Liver (tissue), 8 donors: ENCODE measurements at regions not wholly inside any gene's neighbourhood (a gene's known extent, or its start where the extent isn't known, plus 50 kb on each side); places are given as distances from the start of the nearest gene placed in this dataset.

Experiments used
- DNase-seq: peaks from one replicate; pipeline ENCODE4 v3.0.0-alpha.2; 2017; ENCODE audit warnings: low spot score
- H3K27ac ChIP-seq, 2 donors: one replicate each; pipeline ENCODE4 v1.7.0; 2013; ENCODE audit warnings: inconsistent platforms in 2 of 2, low read length in 2 of 2, control low read depth in 1 of 2, low read depth in 1 of 2, mild to moderate bottlenecking in 1 of 2
- H3K27me3 ChIP-seq, 4 donors: one replicate each; pipeline versions ENCODE4 v1.6.1 to v1.7.0; 2013; ENCODE audit warnings: low read length in 3 of 4, inconsistent platforms in 1 of 4, mild to moderate bottlenecking in 1 of 4, moderate library complexity in 1 of 4; ENCODE audit not compliant: control insufficient read depth in 4 of 4, insufficient read depth in 4 of 4
- H3K36me3 ChIP-seq, 4 donors: one replicate each; pipeline versions ENCODE4 v1.6.1 to v1.7.0; 2013; ENCODE audit warnings: low read length in 3 of 4, mild to moderate bottlenecking in 3 of 4, low read depth in 1 of 4, moderate library complexity in 1 of 4; ENCODE audit not compliant: control insufficient read depth in 4 of 4, insufficient read depth in 3 of 4
- H3K4me1 ChIP-seq, 4 donors: one replicate each; pipeline versions ENCODE4 v1.6.1 to v1.7.0; 2013; ENCODE audit warnings: low read length in 3 of 4, mild to moderate bottlenecking in 3 of 4, moderate library complexity in 1 of 4; ENCODE audit not compliant: control insufficient read depth in 4 of 4, insufficient read depth in 4 of 4
- H3K4me3 ChIP-seq, 3 donors: one replicate each; pipeline versions ENCODE4 v1.6.1 to v1.7.0; 2013; ENCODE audit warnings: low read length in 3 of 3, control low read depth in 1 of 3, low read depth in 1 of 3, mild to moderate bottlenecking in 1 of 3
- H3K9ac ChIP-seq, 2 donors: one replicate each; pipeline ENCODE4 v1.7.0; 2013; ENCODE audit warnings: low read length in 2 of 2, mild to moderate bottlenecking in 2 of 2, moderate library complexity in 2 of 2, control low read depth in 1 of 2, low read depth in 1 of 2
- H3K9me3 ChIP-seq, 4 donors: one replicate each; pipeline versions ENCODE4 v1.6.1 to v1.7.0; 2013; ENCODE audit warnings: low read length in 3 of 4; ENCODE audit not compliant: control insufficient read depth in 4 of 4
- ATF3 ChIP-seq: IDR thresholded peaks from 2 replicates; pipeline ENCODE4 v1.6.1; 2016; ENCODE audit warnings: antibody characterized with exemption
- EGR1 ChIP-seq, 2 donors: IDR thresholded peaks; 2 replicates each; pipeline ENCODE4 v1.6.1; 2016 to 2018; ENCODE audit warnings: antibody characterized with exemption in 2 of 2, low read depth in 2 of 2
- FOXA1 ChIP-seq: IDR thresholded peaks from 2 replicates; pipeline ENCODE4 v1.6.1; 2016; ENCODE audit warnings: antibody characterized with exemption
- FOXA2 ChIP-seq: IDR thresholded peaks from 2 replicates; pipeline ENCODE4 v1.6.1; 2016; ENCODE audit warnings: antibody characterized with exemption
- GABPA ChIP-seq, 2 donors: IDR thresholded peaks in 1 of 2; conservative IDR thresholded peaks in 1 of 2; 2 replicates each; pipeline ENCODE4 v1.6.1; 2016; ENCODE audit warnings: antibody characterized with exemption in 2 of 2, mild to moderate bottlenecking in 1 of 2, moderate library complexity in 1 of 2
- HNF4A ChIP-seq, 2 donors: conservative IDR thresholded peaks; 2 replicates each; pipeline ENCODE4 v1.6.1; 2016; ENCODE audit warnings: antibody characterized with exemption in 2 of 2, mild to moderate bottlenecking in 2 of 2
- HNF4G ChIP-seq: IDR thresholded peaks from 2 replicates; pipeline ENCODE4 v1.6.1; 2016; ENCODE audit warnings: antibody characterized with exemption
- JUND ChIP-seq, 2 donors: IDR thresholded peaks; 2 replicates each; pipeline ENCODE4 v1.6.1; 2016; ENCODE audit warnings: antibody characterized with exemption in 2 of 2
- RAD21 ChIP-seq, 2 donors: IDR thresholded peaks; 2 replicates each; pipeline ENCODE4 v1.6.1; 2016; ENCODE audit warnings: antibody characterized with exemption in 2 of 2, mild to moderate bottlenecking in 2 of 2
- REST ChIP-seq: IDR thresholded peaks from 2 replicates; pipeline ENCODE4 v1.6.1; 2016; ENCODE audit warnings: antibody characterized with exemption, mild to moderate bottlenecking
- SP1 ChIP-seq: IDR thresholded peaks from 2 replicates; pipeline ENCODE4 v1.6.1; 2018; ENCODE audit warnings: antibody characterized with exemption, mild to moderate bottlenecking
- TAF1 ChIP-seq: conservative IDR thresholded peaks from 2 replicates; pipeline ENCODE4 v1.6.1; 2016; ENCODE audit warnings: antibody characterized with exemption, mild to moderate bottlenecking
- WGBS: extraction: QIAGEN DNeasy Blood & Tissue Kit; methylation state at CpG from one replicate; pipeline ENCODE4 v1.1.7; 2013; 5-methylcytosine and 5-hydroxymethylcytosine counted together
- TF ChIP-seq, protein P1 (sequence below): fragments of 150-350 bp; IDR thresholded peaks from 2 replicates; pipeline ENCODE4 v1.5.1; 2017; ENCODE audit warnings: improper control_type of control experiment, low read depth, low read length; ENCODE audit not compliant: missing input control
- TF ChIP-seq, protein P2 (sequence below): IDR thresholded peaks from 2 replicates; pipeline ENCODE4 v1.6.1; 2016; ENCODE audit warnings: antibody characterized with exemption
- donor health status: healthy.
- donor health status: healthy.
- donor health status: healthy.
- donor health status: healthy.
- donor health status: healthy.

DNA sequence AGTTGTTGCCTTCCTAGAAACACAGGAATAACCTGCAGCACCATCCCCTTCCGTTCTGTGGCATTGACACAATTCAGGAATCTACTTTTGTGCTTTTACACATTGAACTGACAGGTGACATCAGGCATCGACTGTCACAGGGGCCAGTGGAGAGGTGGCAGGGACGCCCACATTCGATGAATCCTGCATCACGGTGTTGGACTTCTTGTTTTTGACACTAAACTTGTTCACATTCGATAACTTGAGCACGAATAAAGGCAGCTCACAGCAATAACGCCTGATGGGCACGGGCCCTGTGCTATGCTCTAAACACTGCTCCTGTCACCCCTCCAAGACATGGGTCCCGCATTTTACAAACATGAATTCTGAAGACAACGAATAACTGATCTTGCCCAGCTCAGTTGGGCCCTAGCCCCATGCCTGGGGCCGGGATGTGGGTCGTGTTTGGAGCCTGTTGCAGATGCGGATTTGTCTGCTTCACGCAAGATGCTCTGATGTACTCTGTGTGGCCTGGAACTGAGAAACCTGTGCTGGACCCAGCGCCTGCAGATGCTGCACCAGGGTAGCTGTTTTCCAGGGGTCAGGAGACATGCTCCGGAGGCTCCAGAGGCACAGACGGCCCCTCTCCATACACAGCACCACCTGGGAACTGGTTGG, 75.7 kb downstream of the TTLL2 start:
- DNase-seq: peak; percentile 24

DNA sequence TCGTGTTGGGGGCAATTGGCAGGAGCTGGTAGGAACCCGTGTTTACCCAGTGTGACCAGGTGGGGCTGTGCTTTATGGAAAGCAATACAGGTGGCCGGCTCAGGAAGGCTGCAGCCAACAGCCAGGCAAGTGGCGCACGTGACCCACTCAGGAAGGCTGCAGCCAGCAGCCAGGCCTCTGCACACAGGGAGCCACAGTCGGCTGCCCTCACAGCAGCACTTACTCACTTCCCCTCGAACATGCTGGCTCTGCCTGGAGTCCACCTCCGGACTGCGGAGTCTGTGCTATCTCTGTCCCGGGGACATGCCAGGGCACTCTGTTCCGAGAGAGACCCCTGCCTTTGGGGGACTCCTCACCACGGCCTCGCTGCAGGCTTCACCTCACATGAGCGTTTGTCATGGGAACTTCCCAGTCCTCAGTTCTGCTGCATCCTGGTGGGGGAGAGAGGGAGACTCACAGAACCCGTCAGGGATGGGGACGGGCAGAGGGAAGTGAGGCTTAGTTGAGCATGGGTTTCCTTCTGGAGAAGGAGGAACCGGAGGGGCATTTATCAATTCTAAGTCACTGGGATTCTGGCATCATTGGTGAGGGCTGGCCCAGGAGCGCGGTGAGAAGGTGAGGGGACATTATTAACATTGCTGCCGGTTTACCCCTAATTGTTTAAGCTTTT, 76.8 kb downstream of the TTLL2 start:
- Histone ChIP-seq H3K9ac (no peak overlapping the region), H3K36me3 (no peaks in the 10 kb centered on the region), H3K27me3 (no peaks in the 10 kb centered on the region), H3K4me1 (peaks cover 12 to 23% (median 18%) of the 10 kb centered on the region in 4 donors), H3K4me3 (no peak overlapping the region), H3K27ac (no peak overlapping the region), H3K9me3 (no peaks in the 10 kb centered on the region)
- 71% methylated on average over 20 of the region's 20 CpGs for WGBS
- TF ChIP-seq RAD21 (IDR thresholded peaks at IDR 0.05) (no peak), HNF4G (no peak), SP1 (no peak), EGR1 (IDR thresholded peaks at IDR 0.05; ENCODE audit: low read depth in 2 of 2) (no peak), GABPA (IDR thresholded peaks at IDR 0.05 in 1 of 2, conservative IDR thresholded peaks at IDR 0.05 in 1 of 2) (no peak), REST (no peak), FOXA1 (no peak), ATF3 (no peak), TAF1 (no peak), JUND (IDR thresholded peaks at IDR 0.05) (no peak), FOXA2 (no peak)
- TF ChIP-seq, protein P1, sequence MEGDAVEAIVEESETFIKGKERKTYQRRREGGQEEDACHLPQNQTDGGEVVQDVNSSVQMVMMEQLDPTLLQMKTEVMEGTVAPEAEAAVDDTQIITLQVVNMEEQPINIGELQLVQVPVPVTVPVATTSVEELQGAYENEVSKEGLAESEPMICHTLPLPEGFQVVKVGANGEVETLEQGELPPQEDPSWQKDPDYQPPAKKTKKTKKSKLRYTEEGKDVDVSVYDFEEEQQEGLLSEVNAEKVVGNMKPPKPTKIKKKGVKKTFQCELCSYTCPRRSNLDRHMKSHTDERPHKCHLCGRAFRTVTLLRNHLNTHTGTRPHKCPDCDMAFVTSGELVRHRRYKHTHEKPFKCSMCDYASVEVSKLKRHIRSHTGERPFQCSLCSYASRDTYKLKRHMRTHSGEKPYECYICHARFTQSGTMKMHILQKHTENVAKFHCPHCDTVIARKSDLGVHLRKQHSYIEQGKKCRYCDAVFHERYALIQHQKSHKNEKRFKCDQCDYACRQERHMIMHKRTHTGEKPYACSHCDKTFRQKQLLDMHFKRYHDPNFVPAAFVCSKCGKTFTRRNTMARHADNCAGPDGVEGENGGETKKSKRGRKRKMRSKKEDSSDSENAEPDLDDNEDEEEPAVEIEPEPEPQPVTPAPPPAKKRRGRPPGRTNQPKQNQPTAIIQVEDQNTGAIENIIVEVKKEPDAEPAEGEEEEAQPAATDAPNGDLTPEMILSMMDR: no peak
- TF ChIP-seq, protein P2, sequence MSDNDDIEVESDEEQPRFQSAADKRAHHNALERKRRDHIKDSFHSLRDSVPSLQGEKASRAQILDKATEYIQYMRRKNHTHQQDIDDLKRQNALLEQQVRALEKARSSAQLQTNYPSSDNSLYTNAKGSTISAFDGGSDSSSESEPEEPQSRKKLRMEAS: no peak
- peak; percentile 32 for DNase-seq

More for the DNA sequence above, 75.7 kb downstream of the TTLL2 start:
- H3K4me1 ChIP-seq: peaks cover 12 to 34% (median 23%) of the 10 kb centered on the region in 4 donors
- H3K36me3 ChIP-seq: no peaks in the 10 kb centered on the region
- WGBS: 95% methylated on average over 18 of the region's 18 CpGs
- H3K9me3 ChIP-seq: no peaks in the 10 kb centered on the region
- H3K27me3 ChIP-seq: no peaks in the 10 kb centered on the region
- TF ChIP-seq FOXA1: no peak
- no peak for TF ChIP-seq SP1
- no peak for TF ChIP-seq ATF3
- no peak for TF ChIP-seq GABPA (IDR thresholded peaks at IDR 0.05 in 1 of 2, conservative IDR thresholded peaks at IDR 0.05 in 1 of 2)
- no peak for TF ChIP-seq REST
- no peak for TF ChIP-seq HNF4A (conservative IDR thresholded peaks at IDR 0.05)
- TF ChIP-seq, protein P2: no peak
- no peak overlapping the region for H3K9ac ChIP-seq
- no peak overlapping the region for H3K4me3 ChIP-seq
- H3K27ac ChIP-seq: no peak overlapping the region
